ENCODE measurements at regions not wholly inside any gene's neighbourhood (a gene's known extent, or its start where the extent isn't known, plus 50 kb on each side); places are given as distances from the start of the nearest gene placed in this dataset.

- TF ChIP-seq, protein P1, sequence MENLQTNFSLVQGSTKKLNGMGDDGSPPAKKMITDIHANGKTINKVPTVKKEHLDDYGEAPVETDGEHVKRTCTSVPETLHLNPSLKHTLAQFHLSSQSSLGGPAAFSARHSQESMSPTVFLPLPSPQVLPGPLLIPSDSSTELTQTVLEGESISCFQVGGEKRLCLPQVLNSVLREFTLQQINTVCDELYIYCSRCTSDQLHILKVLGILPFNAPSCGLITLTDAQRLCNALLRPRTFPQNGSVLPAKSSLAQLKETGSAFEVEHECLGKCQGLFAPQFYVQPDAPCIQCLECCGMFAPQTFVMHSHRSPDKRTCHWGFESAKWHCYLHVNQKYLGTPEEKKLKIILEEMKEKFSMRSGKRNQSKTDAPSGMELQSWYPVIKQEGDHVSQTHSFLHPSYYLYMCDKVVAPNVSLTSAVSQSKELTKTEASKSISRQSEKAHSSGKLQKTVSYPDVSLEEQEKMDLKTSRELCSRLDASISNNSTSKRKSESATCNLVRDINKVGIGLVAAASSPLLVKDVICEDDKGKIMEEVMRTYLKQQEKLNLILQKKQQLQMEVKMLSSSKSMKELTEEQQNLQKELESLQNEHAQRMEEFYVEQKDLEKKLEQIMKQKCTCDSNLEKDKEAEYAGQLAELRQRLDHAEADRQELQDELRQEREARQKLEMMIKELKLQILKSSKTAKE (IDR thresholded peaks at IDR 0.05; ENCODE audit: low read depth, poor library complexity, severe bottlenecking) = no peak
Observed at GRCh38 chr18:30712383-30712782, 330.2 kb downstream of the DSC3 start (continued).

DNA sequence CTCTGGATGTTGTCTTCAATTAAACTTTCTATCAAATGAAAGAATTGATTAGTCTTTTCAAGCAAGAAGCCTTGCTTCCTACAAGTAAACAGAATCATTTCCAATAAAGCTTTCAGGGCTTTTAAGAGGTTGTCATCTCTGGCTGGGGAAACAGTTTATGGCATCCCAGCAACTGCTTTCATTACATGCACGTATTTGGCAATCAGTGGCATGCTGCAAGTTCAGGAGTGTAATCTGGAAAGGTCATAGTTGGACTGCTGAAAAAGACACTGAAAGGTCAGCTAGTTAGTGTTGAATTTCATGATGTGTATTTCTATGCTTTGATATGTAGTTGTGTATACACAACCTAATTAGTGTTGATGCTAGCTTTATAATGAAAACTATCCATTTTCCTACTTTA, 332.9 kb downstream of the DSC3 start:
- no peak overlapping the region for H3K27ac ChIP-seq (ENCODE audit: control insufficient read depth, insufficient read depth)
- no peaks in the 10 kb centered on the region for H4K20me1 ChIP-seq (ENCODE audit: control insufficient read depth, insufficient read depth)
- H3K36me3 ChIP-seq (ENCODE audit: control insufficient read depth in 2 of 2, insufficient read depth in 2 of 2, low read length in 1 of 2) = no peaks in the 10 kb centered on the region
- H3K9ac ChIP-seq (ENCODE audit: control insufficient read depth, insufficient read depth, low read length) = no peak overlapping the region
- ATAC-seq = no peak
- in situ Hi-C loops (cut with MboI) = no loop called here
- no TSS peak for BruUV-seq (replicated peaks)
- RAD21 ChIA-PET (ENCODE audit: unreplicated experiment) = no interaction called here
- no peak overlapping the region for H3K4me2 ChIP-seq (ENCODE audit: control insufficient read depth, insufficient read depth)
- intact Hi-C loops (cut with micrococcal nuclease; ENCODE audit: unreplicated experiment) = no loop called here
- no peak for FAIRE-seq
- no peaks in the 10 kb centered on the region for H3K27me3 ChIP-seq (replicated peaks in 1 of 2; ENCODE audit: control insufficient read depth in 2 of 2, insufficient read depth in 2 of 2, low read length in 1 of 2)
- H3K4me3 ChIP-seq = no peak overlapping the region
- SMC1A ChIA-PET (ENCODE audit: uncharacterized antibody, unreplicated experiment) = interaction anchor here (1.2 to 3.3 kb wide), 3 partner anchors 7 to 25 kb away, joined by 4 to 35 read pairs (median 14); no protein-coding TSS in a partner anchor
- no peaks in the 10 kb centered on the region for H3K4me1 ChIP-seq (ENCODE audit: control insufficient read depth, insufficient read depth, low read length)
- no peak for TF ChIP-seq CEBPB (IDR thresholded peaks at IDR 0.05; ENCODE audit: borderline replicate concordance in 1 of 2, low read depth in 2 of 2, low read length in 2 of 2)
- WGBS (ENCODE audit: insufficient coverage, insufficient replicate concordance, low lambda C conversion rate, missing lambda C conversion rate) = 0% methylated on average over 1 of the region's 1 CpG
- DNase-seq (ENCODE audit: low read depth, low spot score) = no peak
- no peaks in the 10 kb centered on the region for H3K9me3 ChIP-seq (replicated peaks; ENCODE audit: control insufficient read depth, insufficient read depth, low read length)
- H3K79me2 ChIP-seq (ENCODE audit: control insufficient read depth, insufficient read depth, low read length) = no peaks in the 10 kb centered on the region
- CTCF ChIA-PET = interaction anchor here (0.9 to 1.5 kb wide), 2 partner anchors 13 to 69 kb away, joined by 3 read pairs; no protein-coding TSS in a partner anchor
- POLR2A ChIA-PET = no interaction called here
- H2AFZ ChIP-seq (ENCODE audit: control insufficient read depth, low read depth, low read length) = no peak overlapping the region

- ATAC-seq (no peak), FAIRE-seq (no peak), DNase-seq (ENCODE audit: low read depth, low spot score) (no peak)
- H3K4me2 ChIP-seq (ENCODE audit: control insufficient read depth, insufficient read depth) = no peak overlapping the region
- H3K9ac ChIP-seq (ENCODE audit: control insufficient read depth, insufficient read depth, low read length) = no peak overlapping the region
- H3K9me3 ChIP-seq (replicated peaks; ENCODE audit: control insufficient read depth, insufficient read depth, low read length) = no peaks in the 10 kb centered on the region
- H2AFZ ChIP-seq (ENCODE audit: control insufficient read depth, low read depth, low read length) = no peak overlapping the region
- SMC1A ChIA-PET (ENCODE audit: uncharacterized antibody, unreplicated experiment) = interaction anchor here (1.3 kb wide), 2 partner anchors 8 to 9 kb away, joined by 3 to 5 read pairs; no protein-coding TSS in a partner anchor
- H3K79me2 ChIP-seq (ENCODE audit: control insufficient read depth, insufficient read depth, low read length) = no peaks in the 10 kb centered on the region
- no peak overlapping the region for H3K4me3 ChIP-seq
- H4K20me1 ChIP-seq (ENCODE audit: control insufficient read depth, insufficient read depth) = no peaks in the 10 kb centered on the region
- H3K4me1 ChIP-seq (ENCODE audit: control insufficient read depth, insufficient read depth, low read length) = no peaks in the 10 kb centered on the region
- RAD21 ChIA-PET (ENCODE audit: unreplicated experiment) = no interaction called here
- H3K36me3 ChIP-seq (ENCODE audit: control insufficient read depth in 2 of 2, insufficient read depth in 2 of 2, low read length in 1 of 2) = no peaks in the 10 kb centered on the region
- 3% methylated on average over 4 of the region's 4 CpGs for WGBS (ENCODE audit: insufficient coverage, insufficient replicate concordance, low lambda C conversion rate, missing lambda C conversion rate)
- intact Hi-C loops (cut with micrococcal nuclease; ENCODE audit: unreplicated experiment) = no loop called here
- CTCF ChIA-PET = no interaction called here
- in situ Hi-C loops (cut with MboI) = no loop called here
- no TSS peak for BruUV-seq (replicated peaks)
- POLR2A ChIA-PET = no interaction called here
- no peaks in the 10 kb centered on the region for H3K27me3 ChIP-seq (replicated peaks in 1 of 2; ENCODE audit: control insufficient read depth in 2 of 2, insufficient read depth in 2 of 2, low read length in 1 of 2)
- no peak overlapping the region for H3K27ac ChIP-seq (ENCODE audit: control insufficient read depth, insufficient read depth)
- TF ChIP-seq ZBTB33 (IDR thresholded peaks at IDR 0.05) (no peak), FOXK2 (IDR thresholded peaks at IDR 0.05) (no peak), ASH2L (IDR thresholded peaks at IDR 0.05; ENCODE audit: borderline replicate concordance, low read depth) (no peak), ZNF622 (IDR thresholded peaks at IDR 0.05) (no peak), MYC (IDR thresholded peaks at IDR 0.05; ENCODE audit: insufficient read depth, insufficient read length, insufficient replicate concordance, low read length, severe bottlenecking) (no peak), BMI1 (IDR thresholded peaks at IDR 0.05; ENCODE audit: borderline replicate concordance) (no peak), SIX5 (IDR thresholded peaks at IDR 0.05; ENCODE audit: low read depth, low read length, severe bottlenecking) (no peak), JUND (IDR thresholded peaks at IDR 0.05; ENCODE audit: low read depth, low read length) (no peak)
Observed at GRCh38 chr18:30705943-30706342, 336.6 kb downstream of the DSC3 start.
